Left ventricle myocardium superior (tissue), 1 donor: ENCODE measurements at regions not wholly inside any gene's neighbourhood (a gene's known extent, or its start where the extent isn't known, plus 50 kb on each side); places are given as distances from the start of the nearest gene placed in this dataset.

ENCODE experiments used
- ATAC-seq: fragments of 200-7000 bp; cut with Tn5 transposase; one replicate; pipeline ENCODE4 v1.9.1; 2020; ENCODE audit warnings: mild to moderate bottlenecking, moderate library complexity
- DNase-seq: peaks from one replicate; pipeline ENCODE4 v3.0.0-alpha.2; 2020
- intact Hi-C: fragments of 100-400 bp; cut with micrococcal nuclease; formaldehyde crosslinking; loops from one replicate; pipeline ENCODE4 v1.11.0; 2022
- donor health status: DM: no; HTN: yes; CAD: no; lungs with severe emphysema.

- intact Hi-C loops = no loop called here
- no peak for ATAC-seq
- no peak for DNase-seq
These were observed 503.4 kb downstream of the SLITRK1 start for GRCh38 chr13:83378908-83379307.

- DNase-seq = no peak
- intact Hi-C loops = no loop called here
- no peak for ATAC-seq
These were observed 504.8 kb downstream of the SLITRK1 start for GRCh38 chr13:83377491-83377890.

- no peak for DNase-seq
- intact Hi-C loops = no loop called here
These were observed 509.5 kb downstream of the SLITRK1 start for GRCh38 chr13:83372786-83373185.

GRCh38 chr13:83365723-83366122 is 516.6 kb downstream of the SLITRK1 start:
- DNase-seq = no peak
- intact Hi-C loops = no loop called here

More at GRCh38 chr13:83372786-83373185, 509.5 kb downstream of the SLITRK1 start:
- ATAC-seq = no peak

GRCh38 chr13:83355041-83355440 is 527.2 kb downstream of the SLITRK1 start:
- intact Hi-C loops = no loop called here

More at GRCh38 chr13:83365723-83366122, 516.6 kb downstream of the SLITRK1 start:
- no peak for ATAC-seq

GRCh38 chr13:83352391-83352790 is 529.9 kb downstream of the SLITRK1 start:
- ATAC-seq = no peak
- intact Hi-C loops = no loop called here
- DNase-seq = no peak

More at GRCh38 chr13:83355041-83355440, 527.2 kb downstream of the SLITRK1 start:
- DNase-seq (no peak), ATAC-seq (no peak)

- ATAC-seq (no peak), DNase-seq (no peak)
- intact Hi-C loops = no loop called here
These were observed 531.7 kb downstream of the SLITRK1 start for GRCh38 chr13:83350569-83350968.

- intact Hi-C loops = no loop called here
- no peak for DNase-seq
These were observed 537.8 kb downstream of the SLITRK1 start for GRCh38 chr13:83344518-83344917.

GRCh38 chr13:83340170-83340569 is 542.1 kb downstream of the SLITRK1 start:
- ATAC-seq (no peak), DNase-seq (no peak)

More at GRCh38 chr13:83344518-83344917, 537.8 kb downstream of the SLITRK1 start:
- ATAC-seq = no peak

GRCh38 chr13:83333614-83334388 is 548.5 kb downstream of the SLITRK1 start:
- intact Hi-C loops = no loop called here
- DNase-seq = no peak
- ATAC-seq = no peak

More at GRCh38 chr13:83340170-83340569, 542.1 kb downstream of the SLITRK1 start:
- intact Hi-C loops = no loop called here

- intact Hi-C loops = no loop called here
- ATAC-seq (no peak), DNase-seq (no peak)
These were observed 549.5 kb downstream of the SLITRK1 start for GRCh38 chr13:83332751-83333150.

- intact Hi-C loops = no loop called here
- DNase-seq (no peak), ATAC-seq (no peak)
These were observed 555.2 kb downstream of the SLITRK1 start for GRCh38 chr13:83327091-83327490.

- intact Hi-C loops = no loop called here
- ATAC-seq (no peak), DNase-seq (no peak)
These were observed 557.0 kb downstream of the SLITRK1 start for GRCh38 chr13:83325125-83325853.

- DNase-seq = no peak
- intact Hi-C loops = no loop called here
These were observed 570.2 kb downstream of the SLITRK1 start for GRCh38 chr13:83311886-83312577.

GRCh38 chr13:83298617-83299016 is 583.7 kb downstream of the SLITRK1 start:
- DNase-seq = no peak
- intact Hi-C loops = no loop called here
- ATAC-seq = no peak

More at GRCh38 chr13:83311886-83312577, 570.2 kb downstream of the SLITRK1 start:
- no peak for ATAC-seq

GRCh38 chr13:83297586-83298290 is 584.5 kb downstream of the SLITRK1 start:
- no peak for DNase-seq
- intact Hi-C loops = no loop called here

GRCh38 chr13:83295686-83296085 is 586.6 kb downstream of the SLITRK1 start:
- intact Hi-C loops = no loop called here
- ATAC-seq (no peak), DNase-seq (no peak)

More at GRCh38 chr13:83297586-83298290, 584.5 kb downstream of the SLITRK1 start:
- ATAC-seq = no peak

GRCh38 chr13:83286737-83287136 is 595.5 kb downstream of the SLITRK1 start:
- ATAC-seq (no peak), DNase-seq (no peak)
- intact Hi-C loops = no loop called here

- no peak for DNase-seq
- intact Hi-C loops = no loop called here
- ATAC-seq = no peak
These were observed 600.6 kb downstream of the SLITRK1 start for GRCh38 chr13:83281654-83282053.
